HCT116 (cell line): ENCODE measurements at regions not wholly inside any gene's neighbourhood (a gene's known extent, or its start where the extent isn't known, plus 50 kb on each side); places are given as distances from the start of the nearest gene placed in this dataset.
A peak's percentile ranks its signal among the peaks of the same experiment; 100 is the strongest.

Experiments used
- ATAC-seq: fragments of 200-7000 bp; cut with Tn5 transposase; 2 replicates; pipeline ENCODE4 v1.9.1; 2020; ENCODE audit warnings: mild to moderate bottlenecking, moderate library complexity
- BruUV-seq: library from RNA; stranded (reverse); fragments of 400-500 nt; replicated peaks from 2 replicates; lab custom pipeline; 2021; lab: Mats Ljungman, UMichigan
- CTCF ChIA-PET: fragments of 300-600 bp; sonication (Branson Sonifier 250); formaldehyde crosslinking; loops from one replicate; lab custom pipeline; 2021; ENCODE audit warnings: antibody characterized with exemption; lab: Charles Lee
- POLR2A ChIA-PET: fragments of 300-600, 350-600 bp; sonication (Branson Sonifier 250); formaldehyde crosslinking; loops from one replicate; lab custom pipeline; 2021; ENCODE audit warnings: antibody characterized with exemption; lab: Charles Lee
- RAD21 ChIA-PET, 2 experiments: fragments of 300-600 bp; sonication (Branson Sonifier 250); formaldehyde crosslinking; loops; one replicate each; lab custom pipeline; 2023; ENCODE audit warnings: low total read pairs in 2 of 2; ENCODE audit not compliant: uncharacterized antibody in 2 of 2, unreplicated experiment in 2 of 2, low non-redundant PET in 1 of 2; lab: Charles Lee
- DNase-seq: peaks from one replicate; pipeline ENCODE4 v3.0.0-alpha.2; 2010; ENCODE audit warnings: low read depth, low spot score
- H2AFZ ChIP-seq: fragments of 200-600 bp; shearing (Covaris generic), sonication (generic); 2 replicates; pipeline ENCODE4 v1.6.1; 2017; ENCODE audit warnings: low read depth, mixed run types, mixed read lengths, antibody characterized with exemption, low read length; ENCODE audit not compliant: poor library complexity, severe bottlenecking
- H3K27ac ChIP-seq: 2 replicates; pipeline ENCODE4 v1.5.1; 2012; ENCODE audit warnings: low read depth, low read length
- H3K27me3 ChIP-seq: fragments of 200-600 bp; sonication (generic); 2 replicates; pipeline ENCODE4 v1.6.1; 2016; ENCODE audit warnings: mixed run types, low read length, mixed read lengths; ENCODE audit not compliant: insufficient read depth
- H3K36me3 ChIP-seq, 2 experiments: fragments of 200-500 bp in 1 of 2; fragments of 200-600 bp in 1 of 2; sonication (Bioruptor generic) in 1 of 2; sonication (generic) in 1 of 2; 2 replicates each; pipeline versions ENCODE4 v1.5.1 to v1.6.1; 2014 to 2016; ENCODE audit warnings: low read length in 2 of 2, inconsistent platforms in 1 of 2, mixed read lengths in 1 of 2, mixed run types in 1 of 2; ENCODE audit not compliant: insufficient read depth in 2 of 2, control insufficient read depth in 1 of 2
- H3K4me1 ChIP-seq, 2 experiments: fragments of 200-600 bp in 1 of 2; sonication (generic) in 1 of 2; 2 replicates each; pipeline versions ENCODE4 v1.5.1 to v1.6.1; 2012 to 2017; ENCODE audit warnings: low read length in 2 of 2, inconsistent platforms in 1 of 2, mild to moderate bottlenecking in 1 of 2, mixed read lengths in 1 of 2, mixed run types in 1 of 2, moderate library complexity in 1 of 2; ENCODE audit not compliant: insufficient read depth in 2 of 2, control insufficient read depth in 1 of 2
- H3K4me2 ChIP-seq: fragments of 200-600 bp; sonication (generic); 2 replicates; pipeline ENCODE4 v1.6.1; 2017; ENCODE audit warnings: mixed run types, low read length, mixed read lengths
- H3K4me3 ChIP-seq, 2 experiments: fragments of 200-600 bp in 1 of 2; sonication (generic) in 1 of 2; replicated peaks in 1 of 2; 2 replicates each; pipeline ENCODE4 v1.5.1; 2011 to 2016; ENCODE audit warnings: low read length in 2 of 2, control low read depth in 1 of 2, low read depth in 1 of 2, mild to moderate bottlenecking in 1 of 2, mixed read lengths in 1 of 2, mixed run types in 1 of 2
- H3K79me2 ChIP-seq: fragments of 200-600 bp; sonication (generic); 2 replicates; pipeline ENCODE4 v1.6.1; 2017; ENCODE audit warnings: mild to moderate bottlenecking, mixed run types, low read length, moderate library complexity, mixed read lengths; ENCODE audit not compliant: insufficient read depth
- H3K9ac ChIP-seq: fragments of 200-600 bp; sonication (generic); 2 replicates; pipeline ENCODE4 v1.6.1; 2016; ENCODE audit warnings: low read length, mixed read lengths
- H3K9me2 ChIP-seq: fragments of 200-600 bp; sonication (generic), shearing (Covaris generic); 2 replicates; pipeline ENCODE4 v1.6.1; 2017; ENCODE audit warnings: mixed run types, mild to moderate bottlenecking, moderate library complexity; ENCODE audit not compliant: insufficient read depth
- H3K9me3 ChIP-seq, 2 experiments: fragments of 200-500 bp in 1 of 2; fragments of 200-600 bp in 1 of 2; sonication (Bioruptor generic) in 1 of 2; sonication (generic) in 1 of 2; 2 replicates each; pipeline ENCODE4 v1.6.1; 2014 to 2017; ENCODE audit warnings: low read length in 2 of 2, mixed read lengths in 2 of 2, inconsistent platforms in 1 of 2, low read depth in 1 of 2, mild to moderate bottlenecking in 1 of 2, mixed run types in 1 of 2, moderate library complexity in 1 of 2; ENCODE audit not compliant: control insufficient read depth in 1 of 2, insufficient read depth in 1 of 2
- H4K20me1 ChIP-seq: fragments of 200-600 bp; sonication (generic), shearing (Covaris generic); 2 replicates; pipeline ENCODE4 v1.6.1; 2017; ENCODE audit warnings: mixed run types, mild to moderate bottlenecking, moderate library complexity; ENCODE audit not compliant: insufficient read depth
- CBX3 ChIP-seq: IDR thresholded peaks from 2 replicates; pipeline ENCODE4 v1.6.1; 2012; ENCODE audit warnings: low read depth
- EGR1 ChIP-seq: IDR thresholded peaks from 2 replicates; pipeline ENCODE4 v1.6.1; 2012; ENCODE audit warnings: low read depth
- ELF1 ChIP-seq: IDR thresholded peaks from 2 replicates; pipeline ENCODE4 v1.6.1; 2012; ENCODE audit warnings: low read depth, borderline replicate concordance
- EZH2 ChIP-seq: fragments of 200-600 bp; sonication (generic); IDR thresholded peaks from 2 replicates; pipeline ENCODE4 v1.6.1; 2017; ENCODE audit warnings: antibody characterized with exemption, mixed run types
- FOSL1 ChIP-seq: IDR thresholded peaks from 2 replicates; pipeline ENCODE4 v1.6.1; 2012; ENCODE audit warnings: low read depth
- JUND ChIP-seq: IDR thresholded peaks from 2 replicates; pipeline ENCODE4 v1.6.1; 2012
- POLR2A ChIP-seq: IDR thresholded peaks from 2 replicates; pipeline ENCODE4 v1.7.0; 2011; ENCODE audit warnings: borderline replicate concordance; ENCODE audit not compliant: insufficient read depth, insufficient read length; ENCODE audit errors: extremely low read depth
- SIN3A ChIP-seq: IDR thresholded peaks from 2 replicates; pipeline ENCODE4 v1.6.1; 2012; ENCODE audit warnings: low read depth
- SRF ChIP-seq: IDR thresholded peaks from 2 replicates; pipeline ENCODE4 v1.6.1; 2012; ENCODE audit warnings: low read depth
- ZNF274 ChIP-seq: fragments of 200-500 bp; sonication (Bioruptor generic); IDR thresholded peaks from 2 replicates; pipeline ENCODE4 v1.6.1; 2014; ENCODE audit warnings: mild to moderate bottlenecking, low read depth, low read length, inconsistent platforms
- intact Hi-C: fragments of 100-400 bp; cut with micrococcal nuclease; formaldehyde crosslinking; loops from 2 replicates; pipeline ENCODE4 v1.10.0; 2022
- TF ChIP-seq, protein P1 (sequence below), 3 experiments: fragments of 200-600 bp in 1 of 3; sonication (generic) in 1 of 3; IDR thresholded peaks in 2 of 3; conservative IDR thresholded peaks in 1 of 3; 2 replicates each; pipeline ENCODE4 v1.5.1; 2012 to 2017; ENCODE audit warnings: low read depth in 2 of 3, low read length in 2 of 3, antibody characterized with exemption in 1 of 3, borderline replicate concordance in 1 of 3, control low read depth in 1 of 3, mild to moderate bottlenecking in 1 of 3, mixed read lengths in 1 of 3, mixed run types in 1 of 3, moderate library complexity in 1 of 3; ENCODE audit not compliant: insufficient read depth in 1 of 3
- TF ChIP-seq, protein P2 (sequence below): IDR thresholded peaks from 2 replicates; pipeline ENCODE4 v1.6.1; 2012
- TF ChIP-seq, protein P3 (sequence below): IDR thresholded peaks from 2 replicates; pipeline ENCODE4 v1.6.1; 2012; ENCODE audit warnings: low read depth
- TF ChIP-seq, protein P4 (sequence below): IDR thresholded peaks from 2 replicates; pipeline ENCODE4 v1.6.1; 2011; ENCODE audit warnings: mild to moderate bottlenecking, low read length, moderate library complexity; ENCODE audit not compliant: insufficient replicate concordance; ENCODE audit errors: extremely low read depth

DNA sequence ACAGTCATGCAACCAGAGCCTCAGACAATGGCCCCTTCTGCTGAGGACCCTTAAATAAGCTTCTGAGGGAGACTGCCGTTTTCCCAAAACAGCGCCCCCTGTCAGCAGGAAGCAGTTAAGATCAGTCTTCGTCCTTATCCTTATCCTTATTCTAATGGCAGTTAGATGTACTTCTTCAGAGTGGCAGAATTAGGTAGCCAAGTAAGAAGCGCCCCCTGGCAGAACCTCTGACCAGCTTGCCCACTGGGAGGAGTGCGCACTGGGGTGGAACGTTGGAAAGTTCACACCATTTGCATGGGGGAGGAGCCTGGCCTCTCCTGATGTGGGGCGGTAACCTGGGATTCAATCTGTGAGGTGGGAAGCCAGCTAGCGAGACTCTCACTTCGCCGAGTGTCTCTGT, 133.6 kb upstream of the QRFPR start:
- no peak overlapping the region for H3K27ac ChIP-seq
- intact Hi-C loops, result no loop called here
- H2AFZ ChIP-seq, result no peak overlapping the region
- no TSS peak for BruUV-seq
- no peak overlapping the region for H3K9ac ChIP-seq
- H3K79me2 ChIP-seq, result no peaks in the 10 kb centered on the region
- no peaks in the 10 kb centered on the region for H3K27me3 ChIP-seq
- no peaks in the 10 kb centered on the region; the same call in 1 of the 2 replicates for H3K9me2 ChIP-seq
- ChIA-PET RAD21 (no interaction called here), POLR2A (no interaction called here), CTCF (no interaction called here)
- no peaks in the 10 kb centered on the region for H3K9me3 ChIP-seq
- H3K4me3 ChIP-seq, result no peak overlapping the region
- H3K4me1 ChIP-seq, result no peaks in the 10 kb centered on the region
- H3K4me2 ChIP-seq, result no peak overlapping the region
- TF ChIP-seq EZH2, result no peak
- TF ChIP-seq, protein P1, sequence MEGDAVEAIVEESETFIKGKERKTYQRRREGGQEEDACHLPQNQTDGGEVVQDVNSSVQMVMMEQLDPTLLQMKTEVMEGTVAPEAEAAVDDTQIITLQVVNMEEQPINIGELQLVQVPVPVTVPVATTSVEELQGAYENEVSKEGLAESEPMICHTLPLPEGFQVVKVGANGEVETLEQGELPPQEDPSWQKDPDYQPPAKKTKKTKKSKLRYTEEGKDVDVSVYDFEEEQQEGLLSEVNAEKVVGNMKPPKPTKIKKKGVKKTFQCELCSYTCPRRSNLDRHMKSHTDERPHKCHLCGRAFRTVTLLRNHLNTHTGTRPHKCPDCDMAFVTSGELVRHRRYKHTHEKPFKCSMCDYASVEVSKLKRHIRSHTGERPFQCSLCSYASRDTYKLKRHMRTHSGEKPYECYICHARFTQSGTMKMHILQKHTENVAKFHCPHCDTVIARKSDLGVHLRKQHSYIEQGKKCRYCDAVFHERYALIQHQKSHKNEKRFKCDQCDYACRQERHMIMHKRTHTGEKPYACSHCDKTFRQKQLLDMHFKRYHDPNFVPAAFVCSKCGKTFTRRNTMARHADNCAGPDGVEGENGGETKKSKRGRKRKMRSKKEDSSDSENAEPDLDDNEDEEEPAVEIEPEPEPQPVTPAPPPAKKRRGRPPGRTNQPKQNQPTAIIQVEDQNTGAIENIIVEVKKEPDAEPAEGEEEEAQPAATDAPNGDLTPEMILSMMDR (IDR thresholded peaks at IDR 0.05 in 2 of 3, conservative IDR thresholded peaks at IDR 0.05 in 1 of 3; ENCODE audit: borderline replicate concordance in 1 of 3, insufficient read depth in 1 of 3, low read depth in 2 of 3, low read length in 2 of 3), result peak in 1 of 3 experiments; percentile 54; a peak in 2 of 6 replicates
- H3K36me3 ChIP-seq, result no peaks in the 10 kb centered on the region
- DNase-seq, result no peak
- peak; percentile 65 for ATAC-seq
- no peaks in the 10 kb centered on the region for H4K20me1 ChIP-seq

DNA sequence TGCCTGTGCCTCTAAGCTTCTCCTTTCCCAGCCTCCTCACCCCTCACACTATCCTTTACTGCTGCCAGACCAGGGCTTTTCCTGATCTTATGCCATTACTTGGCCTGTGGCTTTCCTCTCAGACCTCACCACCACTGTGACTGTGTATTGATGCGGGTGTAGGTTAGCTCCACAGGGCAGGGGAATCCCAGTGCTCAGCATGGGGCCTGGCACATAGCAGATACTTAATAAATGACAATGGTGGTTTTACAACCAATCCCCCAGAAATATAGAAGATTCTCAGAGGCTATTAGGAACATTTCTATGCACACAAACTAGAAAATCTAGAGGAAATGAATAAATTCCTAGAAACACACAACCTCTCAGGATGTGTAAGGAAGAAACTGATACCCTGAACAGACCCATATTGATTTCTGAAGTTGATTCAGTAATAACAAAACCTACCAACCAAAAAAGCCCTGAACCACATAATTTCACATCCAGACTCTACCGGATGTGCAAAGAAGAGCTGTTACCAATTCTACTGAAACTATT, 129.6 kb upstream of the QRFPR start:
- Histone ChIP-seq H3K9me3 (no peaks in the 10 kb centered on the region), H3K9me2 (no peaks in the 10 kb centered on the region), H3K4me3 (no peak overlapping the region), H3K4me1 (no peaks in the 10 kb centered on the region), H3K9ac (no peak overlapping the region), H3K36me3 (no peaks in the 10 kb centered on the region), H3K27me3 (no peaks in the 10 kb centered on the region), H4K20me1 (no peaks in the 10 kb centered on the region), H3K27ac (no peak overlapping the region), H3K79me2 (no peaks in the 10 kb centered on the region), H3K4me2 (no peak overlapping the region), H2AFZ (no peak overlapping the region)
- intact Hi-C loops, result no loop called here
- DNase-seq (no peak), ATAC-seq (no peak)
- ChIA-PET CTCF (no interaction called here), RAD21 (no interaction called here), POLR2A (no interaction called here)
- BruUV-seq, result no TSS peak
- TF ChIP-seq JUND, result no peak
- TF ChIP-seq, protein P2, sequence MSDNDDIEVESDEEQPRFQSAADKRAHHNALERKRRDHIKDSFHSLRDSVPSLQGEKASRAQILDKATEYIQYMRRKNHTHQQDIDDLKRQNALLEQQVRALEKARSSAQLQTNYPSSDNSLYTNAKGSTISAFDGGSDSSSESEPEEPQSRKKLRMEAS, result no peak
- TF ChIP-seq POLR2A, result no peak
- TF ChIP-seq, protein P3, sequence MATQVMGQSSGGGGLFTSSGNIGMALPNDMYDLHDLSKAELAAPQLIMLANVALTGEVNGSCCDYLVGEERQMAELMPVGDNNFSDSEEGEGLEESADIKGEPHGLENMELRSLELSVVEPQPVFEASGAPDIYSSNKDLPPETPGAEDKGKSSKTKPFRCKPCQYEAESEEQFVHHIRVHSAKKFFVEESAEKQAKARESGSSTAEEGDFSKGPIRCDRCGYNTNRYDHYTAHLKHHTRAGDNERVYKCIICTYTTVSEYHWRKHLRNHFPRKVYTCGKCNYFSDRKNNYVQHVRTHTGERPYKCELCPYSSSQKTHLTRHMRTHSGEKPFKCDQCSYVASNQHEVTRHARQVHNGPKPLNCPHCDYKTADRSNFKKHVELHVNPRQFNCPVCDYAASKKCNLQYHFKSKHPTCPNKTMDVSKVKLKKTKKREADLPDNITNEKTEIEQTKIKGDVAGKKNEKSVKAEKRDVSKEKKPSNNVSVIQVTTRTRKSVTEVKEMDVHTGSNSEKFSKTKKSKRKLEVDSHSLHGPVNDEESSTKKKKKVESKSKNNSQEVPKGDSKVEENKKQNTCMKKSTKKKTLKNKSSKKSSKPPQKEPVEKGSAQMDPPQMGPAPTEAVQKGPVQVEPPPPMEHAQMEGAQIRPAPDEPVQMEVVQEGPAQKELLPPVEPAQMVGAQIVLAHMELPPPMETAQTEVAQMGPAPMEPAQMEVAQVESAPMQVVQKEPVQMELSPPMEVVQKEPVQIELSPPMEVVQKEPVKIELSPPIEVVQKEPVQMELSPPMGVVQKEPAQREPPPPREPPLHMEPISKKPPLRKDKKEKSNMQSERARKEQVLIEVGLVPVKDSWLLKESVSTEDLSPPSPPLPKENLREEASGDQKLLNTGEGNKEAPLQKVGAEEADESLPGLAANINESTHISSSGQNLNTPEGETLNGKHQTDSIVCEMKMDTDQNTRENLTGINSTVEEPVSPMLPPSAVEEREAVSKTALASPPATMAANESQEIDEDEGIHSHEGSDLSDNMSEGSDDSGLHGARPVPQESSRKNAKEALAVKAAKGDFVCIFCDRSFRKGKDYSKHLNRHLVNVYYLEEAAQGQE, result no peak
- TF ChIP-seq CBX3, result no peak
- TF ChIP-seq SRF, result no peak
- no peak for TF ChIP-seq EGR1
- TF ChIP-seq FOSL1, result no peak
- TF ChIP-seq, protein P4, sequence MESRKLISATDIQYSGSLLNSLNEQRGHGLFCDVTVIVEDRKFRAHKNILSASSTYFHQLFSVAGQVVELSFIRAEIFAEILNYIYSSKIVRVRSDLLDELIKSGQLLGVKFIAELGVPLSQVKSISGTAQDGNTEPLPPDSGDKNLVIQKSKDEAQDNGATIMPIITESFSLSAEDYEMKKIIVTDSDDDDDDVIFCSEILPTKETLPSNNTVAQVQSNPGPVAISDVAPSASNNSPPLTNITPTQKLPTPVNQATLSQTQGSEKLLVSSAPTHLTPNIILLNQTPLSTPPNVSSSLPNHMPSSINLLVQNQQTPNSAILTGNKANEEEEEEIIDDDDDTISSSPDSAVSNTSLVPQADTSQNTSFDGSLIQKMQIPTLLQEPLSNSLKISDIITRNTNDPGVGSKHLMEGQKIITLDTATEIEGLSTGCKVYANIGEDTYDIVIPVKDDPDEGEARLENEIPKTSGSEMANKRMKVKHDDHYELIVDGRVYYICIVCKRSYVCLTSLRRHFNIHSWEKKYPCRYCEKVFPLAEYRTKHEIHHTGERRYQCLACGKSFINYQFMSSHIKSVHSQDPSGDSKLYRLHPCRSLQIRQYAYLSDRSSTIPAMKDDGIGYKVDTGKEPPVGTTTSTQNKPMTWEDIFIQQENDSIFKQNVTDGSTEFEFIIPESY, result no peak
- TF ChIP-seq SIN3A, result no peak
- TF ChIP-seq ZNF274, result no peak
- TF ChIP-seq ELF1, result no peak
